ENCODE measurements at regions not wholly inside any gene's neighbourhood (a gene's known extent, or its start where the extent isn't known, plus 50 kb on each side); places are given as distances from the start of the nearest gene placed in this dataset.
"Not testable (repeated sequence)": the region's sequence is repeated elsewhere in the genome, so short reads cannot be mapped to it uniquely, and the experiment has no call there.

GRCh38 chr2:94576486-94576885, 294.7 kb upstream of the TEKT4 start:
- DNase-seq (ENCODE audit: low read depth in 2 of 2) = not testable (repeated sequence)

GRCh38 chr2:94577160-94577559, 294.1 kb upstream of the TEKT4 start:
- DNase-seq (ENCODE audit: low read depth in 2 of 2) = not testable (repeated sequence)

- not testable (repeated sequence) for DNase-seq (ENCODE audit: low read depth in 2 of 2)
These were observed 292.0 kb upstream of the TEKT4 start for GRCh38 chr2:94579221-94579620.

- not testable (repeated sequence) for DNase-seq (ENCODE audit: low read depth in 2 of 2)
These were observed 288.0 kb upstream of the TEKT4 start for GRCh38 chr2:94583081-94583723.

GRCh38 chr2:94584569-94584968, 286.7 kb upstream of the TEKT4 start:
- DNase-seq (ENCODE audit: low read depth in 2 of 2) = not testable (repeated sequence)

- DNase-seq (ENCODE audit: low read depth in 2 of 2) = peak in 1 of 2 experiments; percentile 9
These were observed 284.9 kb upstream of the TEKT4 start for GRCh38 chr2:94586032-94586982.

GRCh38 chr2:94587042-94587441, 284.2 kb upstream of the TEKT4 start:
- DNase-seq (ENCODE audit: low read depth in 2 of 2) = not testable (repeated sequence)

GRCh38 chr2:94594019-94594836, 277.0 kb upstream of the TEKT4 start:
- DNase-seq (ENCODE audit: low read depth in 2 of 2) = not testable (repeated sequence)

- not testable (repeated sequence) for DNase-seq (ENCODE audit: low read depth in 2 of 2)
These were observed 275.3 kb upstream of the TEKT4 start for GRCh38 chr2:94595956-94596355.

- DNase-seq (ENCODE audit: low read depth in 2 of 2) = not testable (repeated sequence)
These were observed 273.0 kb upstream of the TEKT4 start for GRCh38 chr2:94598075-94598713.

- DNase-seq (ENCODE audit: low read depth in 2 of 2) = not testable (repeated sequence)
These were observed 270.3 kb upstream of the TEKT4 start for GRCh38 chr2:94600929-94601328.

- no peak for DNase-seq (ENCODE audit: low read depth in 2 of 2)
These were observed 268.8 kb upstream of the TEKT4 start for GRCh38 chr2:94602466-94602865.

- no peak for DNase-seq (ENCODE audit: low read depth in 2 of 2)
These were observed 249.1 kb upstream of the TEKT4 start for GRCh38 chr2:94622113-94622618.

- DNase-seq (ENCODE audit: low read depth in 2 of 2) = not testable (repeated sequence)
These were observed 242.3 kb upstream of the TEKT4 start for GRCh38 chr2:94628953-94629352.

GRCh38 chr2:94641397-94641796, 229.8 kb upstream of the TEKT4 start:
- not testable (repeated sequence) for DNase-seq (ENCODE audit: low read depth in 2 of 2)

- DNase-seq (ENCODE audit: low read depth in 2 of 2) = not testable (repeated sequence)
These were observed 219.1 kb upstream of the TEKT4 start for GRCh38 chr2:94652131-94652530.

- not testable (repeated sequence) for DNase-seq (ENCODE audit: low read depth in 2 of 2)
These were observed 201.4 kb upstream of the TEKT4 start for GRCh38 chr2:94669858-94670257.

- not testable (repeated sequence) for DNase-seq (ENCODE audit: low read depth in 2 of 2)
These were observed 177.0 kb upstream of the TEKT4 start for GRCh38 chr2:94694236-94694635.

GRCh38 chr2:94708982-94709381, 162.2 kb upstream of the TEKT4 start:
- not testable (repeated sequence) for DNase-seq (ENCODE audit: low read depth in 2 of 2)

GRCh38 chr2:94725543-94725942, 145.7 kb upstream of the TEKT4 start:
- DNase-seq (ENCODE audit: low read depth in 2 of 2) = no peak

GRCh38 chr2:94735536-94735935, 135.7 kb upstream of the TEKT4 start:
- DNase-seq (ENCODE audit: low read depth in 2 of 2) = not testable (repeated sequence)

Data from stimulated activated CD4-positive, alpha-beta T cell treated with anti-CD3 and anti-CD28 coated beads, Interleukin-12 subunit alpha, Interleukin-12 subunit beta, amount 100 ng/mL, for 24 hours (primary cell).